Activated effector memory CD4-positive, alpha-beta T cell treated with anti-CD3 and anti-CD28 coated beads, Interleukin-2, amount 50 U/mL, for 16 hours (primary cell): ENCODE measurements at regions not wholly inside any gene's neighbourhood (a gene's known extent, or its start where the extent isn't known, plus 50 kb on each side); places are given as distances from the start of the nearest gene placed in this dataset.
"Not testable (repeated sequence)": the region's sequence is repeated elsewhere in the genome, so short reads cannot be mapped to it uniquely, and the experiment has no call there.

ENCODE experiments used
- DNase-seq: peaks from one replicate; pipeline ENCODE4 v3.0.0-alpha.2; 2020

DNA sequence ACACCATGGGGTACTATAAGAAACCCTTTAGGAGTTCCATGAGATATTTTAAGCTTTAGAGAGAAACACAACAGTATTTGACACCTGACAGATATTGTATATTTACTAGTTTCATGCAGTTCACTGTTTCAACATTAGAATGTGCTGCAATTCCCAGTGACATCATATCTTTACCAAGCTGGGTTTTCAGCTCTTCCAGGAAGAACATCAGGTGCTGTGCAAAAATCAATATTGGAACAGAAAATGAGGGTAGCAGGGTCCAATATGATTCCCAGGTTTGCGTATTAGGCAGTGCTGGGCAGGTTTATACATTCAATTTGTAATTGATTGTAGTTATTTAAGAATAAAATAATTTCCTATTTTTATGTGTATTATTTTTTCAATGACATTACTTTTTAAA lies 500.0 kb upstream of the EPHA7 start:
- no peak for DNase-seq

- DNase-seq: no peak
Measured at GRCh38 chr6:93918258-93918657, 498.9 kb upstream of the EPHA7 start.

DNA sequence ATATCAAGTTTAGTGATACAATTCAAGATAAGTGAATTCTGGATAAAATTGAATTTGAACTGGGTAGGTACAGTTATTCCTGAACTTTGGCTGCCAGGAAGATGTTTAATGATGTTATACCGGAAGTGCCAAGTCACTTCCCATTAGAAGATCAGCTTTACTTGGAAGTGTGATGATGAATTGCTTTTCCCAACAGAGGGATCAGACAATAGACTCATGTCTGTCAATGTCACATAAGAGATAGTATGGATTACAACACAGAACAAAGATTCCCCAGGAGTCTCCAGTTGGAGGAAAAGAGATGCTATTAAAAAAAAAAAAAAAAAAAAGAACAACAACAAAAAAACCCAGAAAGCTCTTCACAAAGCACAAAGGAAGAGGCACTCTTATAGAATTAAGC lies 497.9 kb upstream of the EPHA7 start:
- no peak for DNase-seq

DNA sequence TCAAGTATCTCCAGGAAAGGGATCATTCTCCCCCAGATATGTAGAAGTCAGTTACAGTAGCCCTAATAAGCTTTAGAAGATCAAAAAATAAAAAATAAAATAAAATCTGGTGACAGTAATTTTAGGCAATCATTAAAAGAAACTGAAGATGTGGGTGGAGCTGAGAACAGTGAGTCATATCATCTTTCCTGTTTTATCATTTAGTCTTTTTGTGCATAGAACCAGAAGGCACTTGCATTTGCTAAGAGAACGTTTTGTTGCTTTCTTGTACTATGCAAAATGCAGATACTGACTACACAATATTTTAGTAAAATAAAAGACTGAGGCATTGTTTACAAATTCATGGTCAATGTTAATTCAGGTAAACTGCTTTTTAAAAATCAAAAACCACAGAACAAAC lies 497.4 kb upstream of the EPHA7 start:
- no peak for DNase-seq

- no peak for DNase-seq
Measured at GRCh38 chr6:93915961-93916360, 496.6 kb upstream of the EPHA7 start.

GRCh38 chr6:93902517-93902916 lies 483.2 kb upstream of the EPHA7 start:
- no peak for DNase-seq

DNA sequence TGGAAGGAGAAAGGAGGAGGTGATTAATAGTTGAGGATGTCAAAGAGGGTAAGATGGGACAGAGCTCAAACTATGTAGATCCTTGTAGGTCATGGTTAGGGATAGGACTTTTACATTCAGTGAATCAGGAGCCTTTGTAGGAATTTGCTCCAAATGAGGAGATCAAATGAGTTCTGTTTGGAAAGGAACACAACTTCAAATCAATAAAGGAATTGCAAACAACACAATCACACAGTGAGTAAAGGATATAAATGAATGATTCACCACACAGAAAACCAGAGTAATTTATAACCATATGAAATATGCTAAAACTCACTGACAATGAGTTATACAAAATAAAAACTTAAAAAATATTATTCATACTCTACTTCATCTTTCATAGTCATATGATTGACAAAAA lies 480.8 kb upstream of the EPHA7 start:
- no peak for DNase-seq

DNA sequence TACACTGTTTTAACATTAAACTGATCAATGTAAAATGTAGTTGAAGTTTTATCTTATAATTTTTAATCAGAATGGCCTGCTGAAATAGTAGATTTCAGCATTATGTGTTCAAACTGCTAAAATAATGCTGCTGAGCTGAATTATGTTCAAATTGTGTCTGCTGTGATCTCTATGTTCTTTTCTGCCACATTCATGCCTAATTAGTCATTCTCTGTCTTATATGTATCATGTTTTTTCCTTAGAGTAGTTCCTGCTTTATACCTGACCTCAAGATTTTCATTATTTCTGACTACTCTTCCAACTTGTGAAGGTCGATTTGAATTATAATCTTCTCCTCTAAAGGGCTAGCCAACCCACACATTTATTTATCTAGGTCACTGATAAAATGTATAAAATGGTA lies 476.7 kb upstream of the EPHA7 start:
- DNase-seq: no peak

- DNase-seq: no peak
Measured at GRCh38 chr6:93894521-93894920, 475.2 kb upstream of the EPHA7 start.

DNA sequence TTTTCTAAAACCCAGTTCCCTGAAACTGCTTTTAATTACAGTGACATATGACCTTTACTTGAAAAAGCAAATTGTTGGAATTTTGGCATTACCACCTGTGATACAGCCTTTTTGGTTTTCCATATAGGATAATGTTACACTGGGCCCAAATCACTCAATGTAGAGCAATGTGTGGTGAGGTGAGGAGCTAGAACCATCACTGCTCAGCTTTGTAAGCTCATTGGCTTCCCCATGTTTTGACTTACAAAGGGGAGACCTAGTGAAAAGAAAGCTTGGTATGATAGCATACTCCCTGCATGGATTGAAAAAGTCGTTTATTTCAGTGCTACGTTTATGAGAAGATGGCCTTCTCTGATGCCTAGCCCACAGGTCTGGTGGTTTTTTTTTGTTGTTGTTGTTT lies 470.4 kb upstream of the EPHA7 start:
- no peak for DNase-seq

GRCh38 chr6:93886416-93886815 lies 467.1 kb upstream of the EPHA7 start:
- DNase-seq: no peak

GRCh38 chr6:93859971-93860370 lies 440.6 kb upstream of the EPHA7 start:
- no peak for DNase-seq

GRCh38 chr6:93858213-93858612 lies 438.9 kb upstream of the EPHA7 start:
- no peak for DNase-seq

DNA sequence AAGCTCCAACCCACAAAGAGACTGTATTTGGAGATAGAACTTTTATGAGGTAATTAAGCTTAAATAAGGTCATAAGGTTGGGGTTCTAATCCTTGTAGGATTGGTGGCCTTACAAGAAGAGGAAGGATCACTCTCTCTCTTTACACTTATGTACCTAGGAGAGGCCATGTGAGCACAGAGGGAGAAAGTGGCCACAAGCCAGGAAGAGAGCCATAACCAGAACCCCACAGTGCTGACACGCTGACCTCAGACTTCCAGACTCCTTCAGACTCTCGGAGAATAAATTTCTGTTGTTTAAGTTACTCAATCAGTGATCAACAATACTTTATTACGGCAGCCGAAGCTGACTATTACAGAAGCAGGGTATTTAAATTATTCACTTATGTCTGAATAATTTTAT lies 430.5 kb upstream of the EPHA7 start:
- no peak for DNase-seq

GRCh38 chr6:93848031-93848742 lies 428.8 kb upstream of the EPHA7 start:
- DNase-seq: no peak

GRCh38 chr6:93842178-93842577 lies 422.8 kb upstream of the EPHA7 start:
- no peak for DNase-seq

DNA sequence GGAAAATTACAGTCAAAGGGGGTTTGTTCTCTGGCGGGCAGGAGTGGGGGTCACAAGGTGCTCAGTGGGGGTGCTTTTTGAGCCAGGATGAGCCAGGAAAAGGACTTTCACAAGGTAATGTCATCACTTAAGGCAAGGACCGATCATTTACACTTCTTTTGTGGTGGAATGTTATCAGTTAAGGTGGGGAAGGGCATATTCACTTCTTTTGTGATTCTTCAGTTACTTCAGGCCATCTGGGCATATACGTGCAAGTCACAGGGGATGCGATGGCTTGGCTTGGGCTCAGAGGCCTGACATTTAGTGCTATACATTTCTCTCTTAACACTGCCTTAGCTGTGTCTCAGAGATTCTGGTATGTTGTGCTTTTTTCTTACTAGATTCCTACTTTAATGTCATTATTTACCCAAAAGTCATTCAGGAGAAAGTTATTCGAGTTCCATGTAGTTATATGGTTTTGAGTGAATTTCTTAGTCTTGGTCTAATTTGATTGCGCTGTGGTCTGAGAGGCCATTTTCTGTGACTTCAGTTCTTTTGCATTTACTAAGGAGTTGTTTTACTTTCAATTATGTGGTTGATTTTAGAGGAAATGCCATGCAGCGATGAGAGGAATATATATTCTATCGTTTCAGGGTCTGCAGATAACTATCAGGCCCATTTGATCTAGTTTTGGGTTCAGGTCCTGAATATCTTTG lies 416.2 kb upstream of the EPHA7 start:
- not testable (repeated sequence) for DNase-seq

DNA sequence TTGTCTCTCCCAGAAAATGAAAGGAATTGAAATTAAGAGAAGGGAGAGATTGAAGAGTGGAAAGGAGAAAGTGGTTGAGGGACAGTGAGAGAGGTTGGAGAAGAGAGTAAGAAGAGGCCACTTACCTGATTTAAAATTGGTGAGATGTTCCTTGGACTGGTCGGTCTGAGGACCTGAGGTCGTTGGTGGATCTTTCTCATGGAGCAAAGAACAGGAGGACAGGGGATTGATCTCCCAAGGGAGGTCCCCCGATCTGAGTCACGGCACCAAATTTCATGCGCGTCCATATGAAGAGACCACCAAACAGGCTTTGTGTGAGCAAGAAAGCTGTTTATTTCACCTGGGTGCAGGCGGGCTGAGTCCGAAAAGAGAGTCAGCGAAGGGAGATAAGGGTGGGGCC lies 415.7 kb upstream of the EPHA7 start:
- DNase-seq: not testable (repeated sequence)

- DNase-seq: not testable (repeated sequence)
Measured at GRCh38 chr6:93833326-93833725, 414.0 kb upstream of the EPHA7 start.

- DNase-seq: not testable (repeated sequence)
Measured at GRCh38 chr6:93829757-93830156, 410.4 kb upstream of the EPHA7 start.

GRCh38 chr6:93829009-93829408 lies 409.6 kb upstream of the EPHA7 start:
- DNase-seq: no peak

GRCh38 chr6:93828553-93828952 lies 409.2 kb upstream of the EPHA7 start:
- DNase-seq: no peak

GRCh38 chr6:93827728-93828127 lies 408.4 kb upstream of the EPHA7 start:
- no peak for DNase-seq

DNA sequence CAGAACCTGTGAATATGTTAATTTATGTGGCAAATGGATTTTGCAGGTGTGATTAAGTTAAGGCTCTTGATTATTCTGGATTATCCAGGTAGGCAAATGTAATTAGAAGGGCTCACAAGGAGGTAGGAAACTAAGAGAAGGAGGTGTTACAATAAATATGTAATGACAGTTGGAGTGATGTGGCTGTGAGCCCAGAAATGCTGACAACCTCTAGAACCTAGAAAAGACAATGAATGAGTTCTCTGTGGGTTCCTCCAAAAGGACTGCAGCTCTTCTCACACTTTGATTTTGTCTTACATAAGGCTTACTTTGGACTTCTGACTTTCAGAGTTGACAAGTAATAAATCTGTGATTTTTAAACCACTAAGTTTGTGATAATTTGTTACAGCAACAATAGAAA lies 406.6 kb upstream of the EPHA7 start:
- DNase-seq: no peak

DNA sequence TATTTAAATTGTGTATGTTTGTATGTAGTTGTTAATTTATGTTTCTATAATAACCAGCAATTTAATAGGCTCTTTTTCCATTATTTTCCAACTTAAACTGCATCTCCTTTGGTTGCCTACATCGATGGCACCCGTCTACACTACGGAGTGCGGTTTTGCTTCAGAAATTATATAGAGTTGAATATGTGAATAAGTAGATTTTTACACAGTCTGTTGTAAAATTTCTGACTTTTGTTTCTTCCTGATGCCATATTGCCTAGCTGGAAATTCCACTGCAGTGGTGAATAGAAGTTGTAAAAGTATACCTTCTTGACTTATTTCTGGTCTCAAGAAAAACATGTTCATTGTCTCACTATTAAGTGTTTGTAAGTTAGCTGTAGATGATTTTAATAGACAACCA lies 404.1 kb upstream of the EPHA7 start:
- DNase-seq: no peak
